ENCODE measurements at regions not wholly inside any gene's neighbourhood (a gene's known extent, or its start where the extent isn't known, plus 50 kb on each side); places are given as distances from the start of the nearest gene placed in this dataset.

DNA sequence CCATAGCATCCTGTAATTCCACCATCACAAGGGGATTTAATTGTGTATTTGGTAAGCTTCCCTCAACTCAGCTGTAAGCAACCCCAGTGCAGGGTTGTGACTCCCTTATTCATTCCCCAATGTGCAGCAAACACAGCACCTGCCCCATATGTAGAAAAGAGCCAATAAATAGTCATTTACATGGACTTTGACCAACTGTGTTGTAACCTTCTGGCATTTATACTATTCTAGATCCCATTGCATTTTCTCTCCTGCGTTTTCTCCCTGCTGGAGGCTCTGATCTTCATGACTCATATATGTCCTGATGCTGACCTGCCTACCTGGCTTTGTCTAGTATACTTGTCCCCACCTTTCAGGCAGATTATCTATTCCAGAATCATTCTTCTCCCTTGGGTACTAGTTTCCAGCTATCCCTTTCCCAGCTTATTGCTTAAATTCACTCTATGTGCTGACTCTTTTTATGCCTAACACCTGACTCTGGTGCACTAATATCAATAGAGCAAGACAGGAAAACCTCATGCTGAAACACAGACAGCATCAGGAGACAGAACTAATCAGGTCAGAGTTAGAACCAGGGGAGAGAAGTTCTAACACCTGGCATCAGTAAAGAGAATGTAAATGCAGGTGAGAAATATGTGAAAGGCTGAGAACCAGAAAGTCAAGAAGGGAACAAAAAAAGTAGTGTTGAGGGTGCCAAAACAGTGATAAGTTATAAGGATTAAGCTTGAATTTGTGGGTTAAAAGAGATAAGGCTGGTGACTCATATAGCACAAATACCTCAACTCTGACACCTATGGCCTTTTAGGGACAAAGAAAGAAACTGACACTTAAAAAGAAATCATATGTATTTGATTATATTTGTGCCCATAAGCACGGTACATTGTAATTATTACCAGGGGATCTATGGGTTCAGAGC is 402.7 kb downstream of the IPMK start:
- no peak for TF ChIP-seq EZH2 (IDR thresholded peaks at IDR 0.05; ENCODE audit: borderline replicate concordance, insufficient read depth, low read depth, low read length, poor library complexity, severe bottlenecking)
- TF ChIP-seq, protein P1, sequence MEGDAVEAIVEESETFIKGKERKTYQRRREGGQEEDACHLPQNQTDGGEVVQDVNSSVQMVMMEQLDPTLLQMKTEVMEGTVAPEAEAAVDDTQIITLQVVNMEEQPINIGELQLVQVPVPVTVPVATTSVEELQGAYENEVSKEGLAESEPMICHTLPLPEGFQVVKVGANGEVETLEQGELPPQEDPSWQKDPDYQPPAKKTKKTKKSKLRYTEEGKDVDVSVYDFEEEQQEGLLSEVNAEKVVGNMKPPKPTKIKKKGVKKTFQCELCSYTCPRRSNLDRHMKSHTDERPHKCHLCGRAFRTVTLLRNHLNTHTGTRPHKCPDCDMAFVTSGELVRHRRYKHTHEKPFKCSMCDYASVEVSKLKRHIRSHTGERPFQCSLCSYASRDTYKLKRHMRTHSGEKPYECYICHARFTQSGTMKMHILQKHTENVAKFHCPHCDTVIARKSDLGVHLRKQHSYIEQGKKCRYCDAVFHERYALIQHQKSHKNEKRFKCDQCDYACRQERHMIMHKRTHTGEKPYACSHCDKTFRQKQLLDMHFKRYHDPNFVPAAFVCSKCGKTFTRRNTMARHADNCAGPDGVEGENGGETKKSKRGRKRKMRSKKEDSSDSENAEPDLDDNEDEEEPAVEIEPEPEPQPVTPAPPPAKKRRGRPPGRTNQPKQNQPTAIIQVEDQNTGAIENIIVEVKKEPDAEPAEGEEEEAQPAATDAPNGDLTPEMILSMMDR (IDR thresholded peaks at IDR 0.05) = no peak
